ENCODE measurements at regions not wholly inside any gene's neighbourhood (a gene's known extent, or its start where the extent isn't known, plus 50 kb on each side); places are given as distances from the start of the nearest gene placed in this dataset.
A peak's percentile ranks its signal among the peaks of the same experiment; 100 is the strongest.

- Mint-ChIP-seq H3K4me3 (ENCODE audit: unreplicated experiment) (no peak overlapping the region), H3K27ac (ENCODE audit: unreplicated experiment) (no peak overlapping the region), H3K4me1 (ENCODE audit: unreplicated experiment) (no peaks in the 10 kb centered on the region), H3K36me3 (ENCODE audit: low read depth, unreplicated experiment) (no peaks in the 10 kb centered on the region), H3K27me3 (ENCODE audit: unreplicated experiment) (peaks cover 1% of the 10 kb centered on the region), H3K9me3 (ENCODE audit: unreplicated experiment) (no peaks in the 10 kb centered on the region)
- TF ChIP-seq CTCF (IDR thresholded peaks at IDR 0.05; ENCODE audit: unreplicated experiment), result no peak
- no peak for DNase-seq (ENCODE audit: low spot score)
These were observed 240.7 kb upstream of the DNAJC19 start for GRCh38 chr3:181230258-181230657.

GRCh38 chr3:181213347-181213746, 223.8 kb upstream of the DNAJC19 start:
- no peaks in the 10 kb centered on the region for H3K36me3 Mint-ChIP-seq (ENCODE audit: low read depth, unreplicated experiment)
- peaks cover 6% of the 10 kb centered on the region for H3K4me1 Mint-ChIP-seq (ENCODE audit: unreplicated experiment)
- H3K9me3 Mint-ChIP-seq (ENCODE audit: unreplicated experiment), result no peaks in the 10 kb centered on the region
- no peak for TF ChIP-seq CTCF (IDR thresholded peaks at IDR 0.05; ENCODE audit: unreplicated experiment)
- H3K27me3 Mint-ChIP-seq (ENCODE audit: unreplicated experiment), result no peaks in the 10 kb centered on the region
- H3K4me3 Mint-ChIP-seq (ENCODE audit: unreplicated experiment), result no peak overlapping the region
- no peak for DNase-seq (ENCODE audit: low spot score)
- H3K27ac Mint-ChIP-seq (ENCODE audit: unreplicated experiment), result no peak overlapping the region

GRCh38 chr3:181212271-181212670, 222.7 kb upstream of the DNAJC19 start:
- no peak overlapping the region for H3K27ac Mint-ChIP-seq (ENCODE audit: unreplicated experiment)
- TF ChIP-seq CTCF (IDR thresholded peaks at IDR 0.05; ENCODE audit: unreplicated experiment), result no peak
- DNase-seq (ENCODE audit: low spot score), result no peak
- peaks cover 6% of the 10 kb centered on the region for H3K4me1 Mint-ChIP-seq (ENCODE audit: unreplicated experiment)
- H3K27me3 Mint-ChIP-seq (ENCODE audit: unreplicated experiment), result no peaks in the 10 kb centered on the region
- no peaks in the 10 kb centered on the region for H3K9me3 Mint-ChIP-seq (ENCODE audit: unreplicated experiment)
- H3K4me3 Mint-ChIP-seq (ENCODE audit: unreplicated experiment), result no peak overlapping the region
- H3K36me3 Mint-ChIP-seq (ENCODE audit: low read depth, unreplicated experiment), result no peaks in the 10 kb centered on the region

GRCh38 chr3:181210275-181210674, 220.7 kb upstream of the DNAJC19 start:
- Mint-ChIP-seq H3K9me3 (ENCODE audit: unreplicated experiment) (no peaks in the 10 kb centered on the region), H3K27me3 (ENCODE audit: unreplicated experiment) (no peaks in the 10 kb centered on the region), H3K4me3 (ENCODE audit: unreplicated experiment) (no peak overlapping the region), H3K4me1 (ENCODE audit: unreplicated experiment) (peaks cover 4% of the 10 kb centered on the region), H3K36me3 (ENCODE audit: low read depth, unreplicated experiment) (no peaks in the 10 kb centered on the region), H3K27ac (ENCODE audit: unreplicated experiment) (no peak overlapping the region)
- DNase-seq (ENCODE audit: low spot score), result no peak
- TF ChIP-seq CTCF (IDR thresholded peaks at IDR 0.05; ENCODE audit: unreplicated experiment), result peak; percentile 71

- Mint-ChIP-seq H3K27me3 (ENCODE audit: unreplicated experiment) (no peaks in the 10 kb centered on the region), H3K4me1 (ENCODE audit: unreplicated experiment) (no peaks in the 10 kb centered on the region), H3K4me3 (ENCODE audit: unreplicated experiment) (no peak overlapping the region), H3K27ac (ENCODE audit: unreplicated experiment) (no peak overlapping the region), H3K9me3 (ENCODE audit: unreplicated experiment) (no peaks in the 10 kb centered on the region), H3K36me3 (ENCODE audit: low read depth, unreplicated experiment) (no peaks in the 10 kb centered on the region)
- no peak for TF ChIP-seq CTCF (IDR thresholded peaks at IDR 0.05; ENCODE audit: unreplicated experiment)
- no peak for DNase-seq (ENCODE audit: low spot score)
These were observed 200.0 kb upstream of the DNAJC19 start for GRCh38 chr3:181189556-181189955.
